ENCODE measurements at regions not wholly inside any gene's neighbourhood (a gene's known extent, or its start where the extent isn't known, plus 50 kb on each side); places are given as distances from the start of the nearest gene placed in this dataset.
"Not testable (repeated sequence)": the region's sequence is repeated elsewhere in the genome, so short reads cannot be mapped to it uniquely, and the experiment has no call there.

- no peak for DNase-seq (ENCODE audit: low read depth)
Measured at GRCh38 chr2:105691947-105692390, 52.7 kb upstream of the NCK2 start.

- no peak for DNase-seq (ENCODE audit: low read depth)
Measured at GRCh38 chr2:105690566-105690965, 54.1 kb upstream of the NCK2 start.

- DNase-seq (ENCODE audit: low read depth): no peak
Measured at GRCh38 chr2:105689484-105689883, 55.2 kb upstream of the NCK2 start.

- no peak for DNase-seq (ENCODE audit: low read depth)
Measured at GRCh38 chr2:105688946-105689345, 55.8 kb upstream of the NCK2 start.

- DNase-seq (ENCODE audit: low read depth): no peak
Measured at GRCh38 chr2:105686588-105686987, 58.1 kb upstream of the NCK2 start.

GRCh38 chr2:105683011-105683492 lies 61.7 kb upstream of the NCK2 start:
- no peak for DNase-seq (ENCODE audit: low read depth)

- DNase-seq (ENCODE audit: low read depth): no peak
Measured at GRCh38 chr2:105682401-105682800, 62.3 kb upstream of the NCK2 start.

- DNase-seq (ENCODE audit: low read depth): no peak
Measured at GRCh38 chr2:105681927-105682326, 62.8 kb upstream of the NCK2 start.

GRCh38 chr2:105680357-105680756 lies 64.4 kb upstream of the NCK2 start:
- DNase-seq (ENCODE audit: low read depth): no peak

- no peak for DNase-seq (ENCODE audit: low read depth)
Measured at GRCh38 chr2:105678346-105678745, 66.4 kb upstream of the NCK2 start.

GRCh38 chr2:105677901-105678300 lies 66.8 kb upstream of the NCK2 start:
- DNase-seq (ENCODE audit: low read depth): no peak

GRCh38 chr2:105675841-105676240 lies 68.9 kb upstream of the NCK2 start:
- DNase-seq (ENCODE audit: low read depth): no peak

- DNase-seq (ENCODE audit: low read depth): no peak
Measured at GRCh38 chr2:105674859-105675541, 69.7 kb upstream of the NCK2 start.

- no peak for DNase-seq (ENCODE audit: low read depth)
Measured at GRCh38 chr2:105674401-105674800, 70.3 kb upstream of the NCK2 start.

GRCh38 chr2:105671156-105671555 lies 73.6 kb upstream of the NCK2 start:
- DNase-seq (ENCODE audit: low read depth): no peak

- no peak for DNase-seq (ENCODE audit: low read depth)
Measured at GRCh38 chr2:105669384-105669891, 75.3 kb upstream of the NCK2 start.

- no peak for DNase-seq (ENCODE audit: low read depth)
Measured at GRCh38 chr2:105665480-105665879, 79.2 kb upstream of the NCK2 start.

GRCh38 chr2:105660489-105660888 lies 84.2 kb upstream of the NCK2 start:
- no peak for DNase-seq (ENCODE audit: low read depth)

GRCh38 chr2:105655723-105656606 lies 88.7 kb upstream of the NCK2 start:
- not testable (repeated sequence) for DNase-seq (ENCODE audit: low read depth)

GRCh38 chr2:105655244-105655643 lies 89.5 kb upstream of the NCK2 start:
- peak; percentile 4 for DNase-seq (ENCODE audit: low read depth)

GRCh38 chr2:105654474-105655004 lies 90.2 kb upstream of the NCK2 start:
- DNase-seq (ENCODE audit: low read depth): no peak

GRCh38 chr2:105653302-105653701 lies 91.4 kb upstream of the NCK2 start:
- DNase-seq (ENCODE audit: low read depth): no peak
